VCaP (cell line): ENCODE measurements at regions not wholly inside any gene's neighbourhood (a gene's known extent, or its start where the extent isn't known, plus 50 kb on each side); places are given as distances from the start of the nearest gene placed in this dataset.

ENCODE experiments used
- H3K27ac ChIP-seq: fragments of 450-650 bp; 2 replicates; pipeline ENCODE4 v1.5.1; 2017
- CTCF ChIP-seq: fragments of 450-650 bp; conservative IDR thresholded peaks from 2 replicates; pipeline ENCODE4 v1.5.1; 2017; ENCODE audit warnings: mild to moderate bottlenecking, moderate library complexity

GRCh38 chr13:34258646-34259386 lies 440.9 kb downstream of the RFC3 start:
- no peak overlapping the region for H3K27ac ChIP-seq
- TF ChIP-seq CTCF: no peak

- TF ChIP-seq CTCF: no peak
- H3K27ac ChIP-seq: no peak overlapping the region
These were observed 445.7 kb downstream of the RFC3 start for GRCh38 chr13:34263681-34264080.

GRCh38 chr13:34265046-34265679 lies 447.2 kb downstream of the RFC3 start:
- H3K27ac ChIP-seq: no peak overlapping the region
- no peak for TF ChIP-seq CTCF

GRCh38 chr13:34276764-34277163 lies 458.8 kb downstream of the RFC3 start:
- no peak for TF ChIP-seq CTCF
- H3K27ac ChIP-seq: no peak overlapping the region

- peak overlapping the region; percentile 50 for H3K27ac ChIP-seq
- no peak for TF ChIP-seq CTCF
These were observed 460.0 kb downstream of the RFC3 start for GRCh38 chr13:34277936-34278335.

- no peak overlapping the region for H3K27ac ChIP-seq
- TF ChIP-seq CTCF: no peak
These were observed 460.8 kb downstream of the RFC3 start for GRCh38 chr13:34278780-34279179.

- no peak for TF ChIP-seq CTCF
- H3K27ac ChIP-seq: no peak overlapping the region
These were observed 472.7 kb downstream of the RFC3 start for GRCh38 chr13:34290661-34291060.
